ENCODE measurements at regions not wholly inside any gene's neighbourhood (a gene's known extent, or its start where the extent isn't known, plus 50 kb on each side); places are given as distances from the start of the nearest gene placed in this dataset.

- Histone ChIP-seq H3K9me3 (ENCODE audit: control insufficient read depth, insufficient read depth, low read length) (no peaks in the 10 kb centered on the region), H3K4me1 (ENCODE audit: insufficient read depth, low read length) (no peaks in the 10 kb centered on the region), H3K36me3 (ENCODE audit: insufficient read depth, low read length) (no peaks in the 10 kb centered on the region), H3K9ac (ENCODE audit: low read depth, low read length) (no peak overlapping the region)
These were observed 116.2 kb upstream of the PCDH18 start for GRCh38 chr4:137648531-137648930.

- Histone ChIP-seq H3K36me3 (ENCODE audit: insufficient read depth, low read length) (no peaks in the 10 kb centered on the region), H3K9ac (ENCODE audit: low read depth, low read length) (no peak overlapping the region), H3K4me1 (ENCODE audit: insufficient read depth, low read length) (no peaks in the 10 kb centered on the region)
These were observed 115.1 kb upstream of the PCDH18 start for GRCh38 chr4:137647375-137647774.

GRCh38 chr4:137644201-137644600, 111.9 kb upstream of the PCDH18 start:
- Histone ChIP-seq H3K36me3 (ENCODE audit: insufficient read depth, low read length) (no peaks in the 10 kb centered on the region), H3K4me1 (ENCODE audit: insufficient read depth, low read length) (no peaks in the 10 kb centered on the region), H3K9ac (ENCODE audit: low read depth, low read length) (no peak overlapping the region), H3K9me3 (ENCODE audit: control insufficient read depth, insufficient read depth, low read length) (no peaks in the 10 kb centered on the region)

More at GRCh38 chr4:137647375-137647774, 115.1 kb upstream of the PCDH18 start:
- H3K9me3 ChIP-seq (ENCODE audit: control insufficient read depth, insufficient read depth, low read length), result no peaks in the 10 kb centered on the region

- H3K36me3 ChIP-seq (ENCODE audit: insufficient read depth, low read length), result no peaks in the 10 kb centered on the region
These were observed 109.2 kb upstream of the PCDH18 start for GRCh38 chr4:137641544-137641943.

GRCh38 chr4:137640838-137641158, 108.5 kb upstream of the PCDH18 start:
- H3K36me3 ChIP-seq (ENCODE audit: insufficient read depth, low read length), result no peaks in the 10 kb centered on the region
- H3K4me1 ChIP-seq (ENCODE audit: insufficient read depth, low read length), result no peaks in the 10 kb centered on the region
- no peak overlapping the region for H3K9ac ChIP-seq (ENCODE audit: low read depth, low read length)
- no peaks in the 10 kb centered on the region for H3K9me3 ChIP-seq (ENCODE audit: control insufficient read depth, insufficient read depth, low read length)

More at GRCh38 chr4:137641544-137641943, 109.2 kb upstream of the PCDH18 start:
- no peak overlapping the region for H3K9ac ChIP-seq (ENCODE audit: low read depth, low read length)
- H3K9me3 ChIP-seq (ENCODE audit: control insufficient read depth, insufficient read depth, low read length), result no peaks in the 10 kb centered on the region
- no peaks in the 10 kb centered on the region for H3K4me1 ChIP-seq (ENCODE audit: insufficient read depth, low read length)

- H3K9ac ChIP-seq (ENCODE audit: low read depth, low read length), result no peak overlapping the region
These were observed 108.0 kb upstream of the PCDH18 start for GRCh38 chr4:137640156-137640837.

GRCh38 chr4:137638934-137639333, 106.6 kb upstream of the PCDH18 start:
- Histone ChIP-seq H3K36me3 (ENCODE audit: insufficient read depth, low read length) (no peaks in the 10 kb centered on the region), H3K9me3 (ENCODE audit: control insufficient read depth, insufficient read depth, low read length) (no peaks in the 10 kb centered on the region), H3K9ac (ENCODE audit: low read depth, low read length) (no peak overlapping the region), H3K4me1 (ENCODE audit: insufficient read depth, low read length) (no peaks in the 10 kb centered on the region)

More at GRCh38 chr4:137640156-137640837, 108.0 kb upstream of the PCDH18 start:
- Histone ChIP-seq H3K9me3 (ENCODE audit: control insufficient read depth, insufficient read depth, low read length) (no peaks in the 10 kb centered on the region), H3K36me3 (ENCODE audit: insufficient read depth, low read length) (no peaks in the 10 kb centered on the region), H3K4me1 (ENCODE audit: insufficient read depth, low read length) (no peaks in the 10 kb centered on the region)

GRCh38 chr4:137635601-137636000, 103.3 kb upstream of the PCDH18 start:
- Histone ChIP-seq H3K9ac (ENCODE audit: low read depth, low read length) (no peak overlapping the region), H3K9me3 (ENCODE audit: control insufficient read depth, insufficient read depth, low read length) (no peaks in the 10 kb centered on the region), H3K36me3 (ENCODE audit: insufficient read depth, low read length) (no peaks in the 10 kb centered on the region), H3K4me1 (ENCODE audit: insufficient read depth, low read length) (no peaks in the 10 kb centered on the region)

GRCh38 chr4:137635108-137635507, 102.8 kb upstream of the PCDH18 start:
- no peaks in the 10 kb centered on the region for H3K4me1 ChIP-seq (ENCODE audit: insufficient read depth, low read length)
- no peaks in the 10 kb centered on the region for H3K36me3 ChIP-seq (ENCODE audit: insufficient read depth, low read length)
- no peaks in the 10 kb centered on the region for H3K9me3 ChIP-seq (ENCODE audit: control insufficient read depth, insufficient read depth, low read length)
- no peak overlapping the region for H3K9ac ChIP-seq (ENCODE audit: low read depth, low read length)

- H3K4me1 ChIP-seq (ENCODE audit: insufficient read depth, low read length), result no peaks in the 10 kb centered on the region
- no peaks in the 10 kb centered on the region for H3K36me3 ChIP-seq (ENCODE audit: insufficient read depth, low read length)
- H3K9ac ChIP-seq (ENCODE audit: low read depth, low read length), result no peak overlapping the region
- no peaks in the 10 kb centered on the region for H3K9me3 ChIP-seq (ENCODE audit: control insufficient read depth, insufficient read depth, low read length)
These were observed 100.5 kb upstream of the PCDH18 start for GRCh38 chr4:137632842-137633241.

- Histone ChIP-seq H3K9ac (ENCODE audit: low read depth, low read length) (no peak overlapping the region), H3K9me3 (ENCODE audit: control insufficient read depth, insufficient read depth, low read length) (no peaks in the 10 kb centered on the region), H3K36me3 (ENCODE audit: insufficient read depth, low read length) (no peaks in the 10 kb centered on the region), H3K4me1 (ENCODE audit: insufficient read depth, low read length) (no peaks in the 10 kb centered on the region)
These were observed 99.3 kb upstream of the PCDH18 start for GRCh38 chr4:137631605-137632004.

GRCh38 chr4:137630252-137630651, 98.0 kb upstream of the PCDH18 start:
- H3K9ac ChIP-seq (ENCODE audit: low read depth, low read length), result no peak overlapping the region
- H3K4me1 ChIP-seq (ENCODE audit: insufficient read depth, low read length), result no peaks in the 10 kb centered on the region
- no peaks in the 10 kb centered on the region for H3K36me3 ChIP-seq (ENCODE audit: insufficient read depth, low read length)
- no peaks in the 10 kb centered on the region for H3K9me3 ChIP-seq (ENCODE audit: control insufficient read depth, insufficient read depth, low read length)

- no peaks in the 10 kb centered on the region for H3K9me3 ChIP-seq (ENCODE audit: control insufficient read depth, insufficient read depth, low read length)
- H3K36me3 ChIP-seq (ENCODE audit: insufficient read depth, low read length), result no peaks in the 10 kb centered on the region
- H3K9ac ChIP-seq (ENCODE audit: low read depth, low read length), result no peak overlapping the region
- H3K4me1 ChIP-seq (ENCODE audit: insufficient read depth, low read length), result no peaks in the 10 kb centered on the region
These were observed 95.6 kb upstream of the PCDH18 start for GRCh38 chr4:137627739-137628460.

GRCh38 chr4:137626942-137627738, 94.8 kb upstream of the PCDH18 start:
- Histone ChIP-seq H3K9me3 (ENCODE audit: control insufficient read depth, insufficient read depth, low read length) (no peaks in the 10 kb centered on the region), H3K4me1 (ENCODE audit: insufficient read depth, low read length) (no peaks in the 10 kb centered on the region), H3K9ac (ENCODE audit: low read depth, low read length) (no peak overlapping the region), H3K36me3 (ENCODE audit: insufficient read depth, low read length) (no peaks in the 10 kb centered on the region)

Measured in ES-I3 (cell line).